Activated naive CD8-positive, alpha-beta T cell treated with anti-CD3 and anti-CD28 coated beads, Interleukin-2, amount 50 U/mL, for 24 hours (primary cell): ENCODE measurements at regions not wholly inside any gene's neighbourhood (a gene's known extent, or its start where the extent isn't known, plus 50 kb on each side); places are given as distances from the start of the nearest gene placed in this dataset.

ENCODE experiments used
- ATAC-seq: fragments of 150-1000 bp; cut with Tn5 transposase; one replicate; pipeline ENCODE4 v1.10.0; 2021
- DNase-seq: peaks from one replicate; pipeline ENCODE4 v3.0.0; 2021
- H3K27ac Mint-ChIP-seq: one replicate; pipeline ENCODE4 v1.8.0; 2021; ENCODE audit warnings: mild to moderate bottlenecking, mixed read lengths
- H3K27me3 Mint-ChIP-seq: one replicate; pipeline ENCODE4 v1.8.0; 2021; ENCODE audit warnings: mixed read lengths
- H3K36me3 Mint-ChIP-seq: one replicate; pipeline ENCODE4 v1.8.0; 2021; ENCODE audit warnings: low read depth, mixed read lengths
- H3K4me1 Mint-ChIP-seq: one replicate; pipeline ENCODE4 v1.8.0; 2021; ENCODE audit warnings: mixed read lengths
- H3K4me3 Mint-ChIP-seq: one replicate; pipeline ENCODE4 v1.8.0; 2021; ENCODE audit warnings: mild to moderate bottlenecking, moderate library complexity, mixed read lengths
- H3K9me3 Mint-ChIP-seq: one replicate; pipeline ENCODE4 v1.8.0; 2021; ENCODE audit warnings: mixed read lengths

DNA sequence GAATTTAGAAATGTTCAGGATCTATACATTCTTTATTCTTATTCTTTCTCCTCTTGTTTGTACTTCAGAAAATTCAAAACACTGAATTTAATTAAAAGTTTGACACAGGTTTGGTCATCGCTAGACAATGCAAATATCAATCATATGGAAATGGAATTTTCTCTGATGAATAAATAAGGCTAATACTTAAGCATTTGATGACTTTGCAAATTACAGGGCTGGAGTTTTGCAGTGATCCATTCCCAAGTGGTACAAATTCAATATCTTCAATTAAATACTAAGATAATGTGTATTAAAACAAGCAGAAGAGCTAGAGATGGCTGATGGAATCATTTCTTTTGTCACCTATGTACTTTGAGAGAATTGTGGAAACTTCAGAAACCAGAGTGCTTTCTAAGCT is 439.6 kb downstream of the DYNC2H1 start:
- ATAC-seq = no peak
- H3K36me3 Mint-ChIP-seq = no peaks in the 10 kb centered on the region
- no peak overlapping the region for H3K4me3 Mint-ChIP-seq
- no peaks in the 10 kb centered on the region for H3K4me1 Mint-ChIP-seq
- DNase-seq = no peak
- H3K27ac Mint-ChIP-seq = no peak overlapping the region
- no peaks in the 10 kb centered on the region for H3K9me3 Mint-ChIP-seq
- no peaks in the 10 kb centered on the region for H3K27me3 Mint-ChIP-seq

DNA sequence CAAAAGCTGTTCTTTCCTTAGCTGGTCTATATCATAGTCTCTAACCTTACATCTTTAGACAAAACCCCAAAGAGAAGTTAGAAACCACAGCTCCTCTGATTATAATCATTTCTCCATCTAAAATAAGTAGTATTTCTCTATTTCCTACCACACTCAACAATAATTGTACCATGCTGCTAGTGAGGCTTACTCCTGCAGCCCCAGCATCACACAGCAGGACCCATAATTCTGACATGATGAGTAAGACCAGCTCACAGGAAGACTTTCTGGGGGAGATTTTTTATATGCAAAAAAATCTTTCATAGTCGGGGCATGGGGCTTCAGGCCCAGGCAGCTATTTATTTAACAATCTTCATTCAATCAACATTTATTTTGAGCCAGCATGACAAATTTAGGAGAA is 441.6 kb downstream of the DYNC2H1 start:
- Mint-ChIP-seq H3K27ac (no peak overlapping the region), H3K4me3 (no peak overlapping the region), H3K9me3 (no peaks in the 10 kb centered on the region), H3K4me1 (no peaks in the 10 kb centered on the region), H3K36me3 (no peaks in the 10 kb centered on the region), H3K27me3 (peaks cover 2% of the 10 kb centered on the region)
- ATAC-seq (no peak), DNase-seq (no peak)

DNA sequence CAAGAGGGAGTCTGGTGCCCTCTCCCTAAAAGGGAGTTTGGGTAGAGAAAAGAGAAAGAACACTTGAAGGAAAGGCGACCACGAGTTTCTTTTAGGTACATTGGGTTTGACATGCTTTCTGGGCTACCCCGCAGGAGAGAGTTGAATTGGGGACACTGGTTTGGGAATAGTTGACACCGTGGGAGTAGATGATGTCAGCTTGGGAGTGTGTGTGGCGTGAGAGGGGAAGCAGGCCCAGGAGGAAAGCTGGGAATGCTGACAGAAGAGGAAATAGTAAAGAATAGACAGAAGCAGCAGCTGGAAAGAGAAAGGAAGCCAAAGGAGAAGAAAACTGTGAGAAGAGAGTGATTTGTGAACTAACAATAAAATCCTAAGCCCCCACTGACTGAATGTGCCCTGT is 442.9 kb downstream of the DYNC2H1 start:
- ATAC-seq = no peak

DNA sequence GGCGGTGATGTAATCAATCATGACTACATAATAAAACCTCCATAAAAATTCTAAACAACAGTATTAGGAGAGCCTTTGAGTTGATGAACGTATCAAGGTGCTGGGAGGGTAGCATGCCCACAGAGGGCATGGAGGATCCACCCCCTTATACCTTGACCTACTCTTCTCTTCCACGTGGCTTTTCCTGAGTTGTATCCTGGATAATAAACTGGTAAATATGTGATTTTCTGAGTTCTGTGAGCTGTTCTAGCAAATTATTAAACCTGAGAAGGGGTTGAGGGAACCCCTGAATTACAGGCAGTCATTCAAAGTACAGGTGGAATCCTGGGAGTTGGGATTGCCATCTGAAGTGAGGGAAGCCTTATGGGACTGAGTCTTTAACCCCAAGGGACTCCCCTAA is 446.9 kb downstream of the DYNC2H1 start:
- DNase-seq (no peak), ATAC-seq (no peak)
- Mint-ChIP-seq H3K36me3 (no peaks in the 10 kb centered on the region), H3K9me3 (no peaks in the 10 kb centered on the region), H3K27me3 (peaks cover 5% of the 10 kb centered on the region), H3K27ac (no peak overlapping the region), H3K4me3 (no peak overlapping the region), H3K4me1 (no peaks in the 10 kb centered on the region)

More for the DNA sequence above, 442.9 kb downstream of the DYNC2H1 start:
- no peak for DNase-seq
- H3K4me3 Mint-ChIP-seq = no peak overlapping the region
- H3K4me1 Mint-ChIP-seq = no peaks in the 10 kb centered on the region
- no peak overlapping the region for H3K27ac Mint-ChIP-seq
- peaks cover 2% of the 10 kb centered on the region for H3K27me3 Mint-ChIP-seq
- no peaks in the 10 kb centered on the region for H3K36me3 Mint-ChIP-seq
- H3K9me3 Mint-ChIP-seq = no peaks in the 10 kb centered on the region

DNA sequence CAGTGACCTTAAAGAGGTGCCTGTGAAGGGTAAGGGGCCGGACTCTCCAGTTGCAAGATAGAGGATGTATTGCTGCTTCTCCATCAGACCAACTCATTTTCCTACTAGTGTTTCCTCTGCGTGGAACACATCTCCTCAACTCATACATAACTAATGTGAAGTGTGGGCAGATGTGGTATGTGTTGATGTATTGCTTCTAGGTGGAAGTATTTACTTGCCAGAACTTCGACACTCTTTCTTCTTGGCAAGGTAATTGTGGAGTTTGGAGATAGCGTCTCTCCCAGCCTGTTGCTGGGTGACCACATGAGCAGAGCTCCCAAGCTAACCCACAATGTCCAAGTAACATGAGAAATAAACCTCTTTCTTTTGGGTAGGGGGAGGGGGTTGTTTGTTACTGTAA is 456.9 kb downstream of the DYNC2H1 start:
- H3K4me1 Mint-ChIP-seq = no peaks in the 10 kb centered on the region

DNA sequence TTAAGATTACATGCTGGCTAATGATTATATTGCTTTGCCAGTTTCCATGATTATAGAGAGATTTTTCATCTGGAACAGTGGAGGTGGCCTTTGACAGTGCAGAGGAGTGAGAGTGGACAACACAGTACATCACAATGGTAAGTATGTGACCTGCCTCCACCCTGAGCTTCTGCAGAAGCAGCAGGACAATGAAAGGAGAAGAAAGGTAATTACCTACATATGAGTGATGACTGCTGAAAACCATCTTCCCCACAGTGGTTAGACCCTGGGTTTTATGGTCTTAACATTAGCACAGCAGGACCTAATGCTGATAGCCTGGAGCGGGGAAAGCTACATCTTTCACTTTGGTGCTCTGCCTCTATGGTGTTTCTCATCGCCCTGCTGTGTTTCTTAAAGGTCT is 454.7 kb upstream of the DDI1 start:
- no peak for DNase-seq
- no peaks in the 10 kb centered on the region for H3K4me1 Mint-ChIP-seq

More for the DNA sequence above, 456.9 kb downstream of the DYNC2H1 start:
- no peak overlapping the region for H3K4me3 Mint-ChIP-seq
- no peak overlapping the region for H3K27ac Mint-ChIP-seq
- ATAC-seq (no peak), DNase-seq (no peak)
- no peaks in the 10 kb centered on the region for H3K36me3 Mint-ChIP-seq
- no peaks in the 10 kb centered on the region for H3K9me3 Mint-ChIP-seq
- no peaks in the 10 kb centered on the region for H3K27me3 Mint-ChIP-seq

DNA sequence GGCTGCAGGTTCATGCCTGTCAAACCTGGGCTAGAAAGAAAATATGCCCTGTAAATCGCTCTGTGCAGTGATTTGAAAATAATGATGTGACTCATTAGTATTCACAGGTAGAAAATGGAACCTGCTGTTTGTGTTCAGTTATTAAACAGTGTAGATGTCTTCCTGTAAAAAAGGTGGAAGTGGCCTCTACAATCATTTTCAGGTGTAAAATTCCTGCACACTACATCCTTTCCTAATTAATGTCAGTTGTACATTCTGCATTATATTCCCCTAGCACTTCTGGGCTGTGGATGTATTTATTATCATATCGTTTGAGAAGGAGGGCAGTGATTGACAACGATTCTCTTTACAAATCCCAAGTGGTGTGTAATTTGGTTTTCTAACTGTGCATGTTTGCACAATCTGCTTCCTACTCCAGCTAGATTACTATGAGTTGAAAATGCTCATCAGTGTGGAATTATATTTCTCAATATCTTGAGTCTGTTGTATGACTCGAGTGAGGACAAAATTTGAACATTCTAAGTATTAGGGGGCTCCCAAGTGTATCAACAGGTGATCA is 454.0 kb upstream of the DDI1 start:
- ATAC-seq (no peak), DNase-seq (no peak)
- Mint-ChIP-seq H3K27me3 (no peaks in the 10 kb centered on the region), H3K4me3 (no peak overlapping the region), H3K4me1 (no peaks in the 10 kb centered on the region), H3K9me3 (no peaks in the 10 kb centered on the region), H3K36me3 (no peaks in the 10 kb centered on the region), H3K27ac (no peak overlapping the region)

More for the DNA sequence above, 454.7 kb upstream of the DDI1 start:
- no peaks in the 10 kb centered on the region for H3K27me3 Mint-ChIP-seq
- H3K4me3 Mint-ChIP-seq = no peak overlapping the region
- no peaks in the 10 kb centered on the region for H3K36me3 Mint-ChIP-seq
- ATAC-seq = no peak
- H3K27ac Mint-ChIP-seq = no peak overlapping the region
- H3K9me3 Mint-ChIP-seq = no peaks in the 10 kb centered on the region

DNA sequence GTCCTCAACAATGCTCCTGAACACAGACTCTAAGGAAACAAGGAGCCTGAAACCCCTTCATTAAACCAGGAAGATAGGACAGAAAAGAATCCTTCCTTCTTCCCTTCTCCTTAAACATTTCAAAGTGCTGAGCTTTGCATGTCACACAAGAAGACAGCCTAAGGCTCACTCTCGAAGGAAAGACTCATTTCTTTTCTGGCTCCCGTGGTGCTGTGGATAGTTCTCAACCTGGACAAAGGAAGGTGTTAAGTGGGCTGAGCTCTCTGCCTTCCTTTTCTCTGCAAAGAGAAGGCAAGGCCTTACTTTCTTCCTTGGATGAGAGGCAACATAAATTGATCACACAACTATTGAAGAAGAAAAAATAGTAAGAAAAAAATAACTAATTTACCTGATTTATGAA is 452.4 kb upstream of the DDI1 start:
- DNase-seq = no peak
- ATAC-seq = no peak
- Mint-ChIP-seq H3K4me3 (no peak overlapping the region), H3K36me3 (no peaks in the 10 kb centered on the region), H3K9me3 (no peaks in the 10 kb centered on the region), H3K4me1 (no peaks in the 10 kb centered on the region), H3K27me3 (no peaks in the 10 kb centered on the region), H3K27ac (no peak overlapping the region)

DNA sequence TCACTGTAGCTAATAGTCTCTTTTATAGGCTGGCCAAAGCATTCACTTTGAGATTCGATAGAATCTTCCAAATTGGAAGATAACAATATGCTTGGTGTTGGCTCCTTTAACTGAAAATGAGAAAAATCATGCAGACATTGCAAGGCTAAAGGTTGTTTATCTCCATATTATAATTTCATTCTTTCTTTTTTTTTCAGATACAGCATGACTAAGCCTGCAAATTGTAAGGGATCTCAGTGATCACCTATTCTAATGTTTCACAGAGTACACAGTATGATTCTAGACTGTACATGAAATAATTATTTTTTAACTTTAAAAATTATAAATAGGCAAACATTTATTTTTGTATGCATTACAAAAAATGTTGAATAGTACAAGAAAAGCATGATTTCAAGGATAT is 451.7 kb upstream of the DDI1 start:
- no peaks in the 10 kb centered on the region for H3K4me1 Mint-ChIP-seq
- H3K36me3 Mint-ChIP-seq = no peaks in the 10 kb centered on the region
- H3K4me3 Mint-ChIP-seq = no peak overlapping the region
- H3K27ac Mint-ChIP-seq = no peak overlapping the region
- ATAC-seq (no peak), DNase-seq (no peak)
- H3K27me3 Mint-ChIP-seq = no peaks in the 10 kb centered on the region
- no peaks in the 10 kb centered on the region for H3K9me3 Mint-ChIP-seq

DNA sequence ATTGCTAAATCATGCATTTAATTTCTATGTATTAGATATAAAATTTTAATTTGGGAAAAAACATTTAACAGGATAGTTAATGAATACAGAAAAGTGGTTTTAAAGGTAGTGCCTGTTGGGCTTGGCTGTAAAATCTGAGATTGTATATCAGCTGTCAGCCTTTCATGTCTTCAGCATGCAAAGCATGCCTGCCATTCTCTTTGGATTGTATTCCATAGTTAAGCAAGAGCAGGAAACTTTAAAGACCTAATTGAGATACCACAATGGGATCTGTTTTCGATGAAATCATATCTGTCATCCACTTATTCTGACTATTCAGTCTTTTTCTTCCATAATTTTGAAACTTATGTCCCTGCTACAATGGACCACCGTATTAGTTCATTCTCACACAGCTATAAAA is 451.0 kb upstream of the DDI1 start:
- H3K27ac Mint-ChIP-seq = no peak overlapping the region
- no peaks in the 10 kb centered on the region for H3K27me3 Mint-ChIP-seq
- no peak for DNase-seq
- H3K4me1 Mint-ChIP-seq = no peaks in the 10 kb centered on the region
- no peaks in the 10 kb centered on the region for H3K9me3 Mint-ChIP-seq
- H3K4me3 Mint-ChIP-seq = no peak overlapping the region
- no peaks in the 10 kb centered on the region for H3K36me3 Mint-ChIP-seq
- no peak for ATAC-seq

DNA sequence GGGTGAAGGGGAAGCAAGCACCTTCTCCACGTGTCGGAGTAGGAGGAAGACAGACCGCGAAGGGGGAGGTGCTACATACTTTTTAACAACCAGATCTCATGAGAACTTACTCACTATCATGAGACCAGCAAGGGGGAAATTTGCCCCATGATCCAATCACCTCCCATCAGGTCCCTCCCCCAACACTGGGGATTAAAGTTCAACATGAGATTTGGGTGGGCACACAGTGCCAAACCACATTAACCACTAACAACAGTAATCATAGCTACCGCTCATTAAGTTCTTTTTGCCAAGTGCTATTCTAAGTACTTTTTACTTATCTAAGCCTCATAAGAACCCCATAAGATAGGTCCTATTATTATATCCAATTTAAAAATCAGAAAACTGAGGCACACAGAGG is 450.5 kb upstream of the DDI1 start:
- H3K27ac Mint-ChIP-seq = no peak overlapping the region
- no peak overlapping the region for H3K4me3 Mint-ChIP-seq
- no peaks in the 10 kb centered on the region for H3K36me3 Mint-ChIP-seq
- no peaks in the 10 kb centered on the region for H3K4me1 Mint-ChIP-seq
- no peaks in the 10 kb centered on the region for H3K9me3 Mint-ChIP-seq
- no peak for DNase-seq
- ATAC-seq = no peak
- no peaks in the 10 kb centered on the region for H3K27me3 Mint-ChIP-seq

DNA sequence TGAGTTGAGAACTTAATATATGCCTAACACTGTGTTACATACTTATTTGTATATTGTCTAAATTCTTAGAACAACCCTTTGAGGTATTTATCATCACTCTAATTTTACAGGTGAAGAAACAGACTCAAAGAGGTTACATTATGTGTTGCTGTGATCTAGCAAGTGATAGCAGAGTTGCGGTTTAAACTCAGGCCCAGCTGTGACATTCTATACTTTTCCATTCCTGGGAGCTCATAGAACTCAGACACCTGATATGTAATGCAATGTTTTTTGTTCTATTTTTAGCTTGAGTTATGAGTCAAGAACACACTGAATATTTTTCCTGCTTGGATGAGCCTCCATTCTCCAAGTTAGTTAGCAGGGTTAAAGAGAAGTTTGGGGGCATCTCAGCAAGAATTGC is 449.7 kb upstream of the DDI1 start:
- no peak for ATAC-seq
- no peak overlapping the region for H3K4me3 Mint-ChIP-seq
- no peaks in the 10 kb centered on the region for H3K27me3 Mint-ChIP-seq

DNA sequence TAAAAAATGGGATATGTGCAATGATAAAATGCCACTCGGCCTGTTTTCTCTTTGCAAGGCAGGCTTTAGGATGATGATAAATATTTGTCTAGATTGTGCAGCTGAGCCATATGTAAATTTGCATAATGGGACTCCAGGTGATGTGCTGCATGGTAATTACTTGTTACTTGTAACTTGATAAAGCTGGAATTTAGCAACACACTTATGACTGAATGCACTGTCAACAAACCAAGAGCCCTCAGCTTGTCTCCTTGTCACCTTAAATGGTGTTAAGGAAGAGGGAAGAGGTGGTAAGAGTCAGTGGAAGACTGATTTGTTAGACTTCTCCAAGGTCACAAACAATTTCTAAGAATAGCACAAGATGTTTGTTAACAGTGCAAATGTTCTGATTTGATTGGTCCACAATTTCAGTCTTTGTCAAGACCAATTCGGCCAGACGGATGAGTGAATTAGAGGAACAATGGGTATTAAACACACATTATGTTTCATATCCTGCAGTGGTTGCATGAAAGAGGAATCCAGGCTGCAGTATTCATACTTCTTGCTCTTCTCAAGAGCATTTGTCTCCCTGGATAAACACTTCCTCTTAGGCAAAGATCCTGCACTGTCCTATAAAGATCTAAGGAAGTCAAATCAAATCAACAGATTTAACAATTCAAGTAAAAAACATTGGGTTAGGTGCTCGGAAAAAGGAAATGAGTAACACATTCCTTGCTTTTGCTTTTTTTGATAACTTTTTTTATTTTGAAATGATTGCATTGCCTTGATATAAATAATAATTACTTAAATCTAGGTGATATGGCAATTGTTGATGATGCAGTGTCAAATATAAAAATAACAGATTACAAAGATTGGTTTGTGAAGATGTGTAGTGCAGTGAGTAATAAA is 448.3 kb upstream of the DDI1 start:
- Mint-ChIP-seq H3K4me3 (no peak overlapping the region), H3K4me1 (no peaks in the 10 kb centered on the region), H3K9me3 (no peaks in the 10 kb centered on the region), H3K27me3 (no peaks in the 10 kb centered on the region), H3K36me3 (no peaks in the 10 kb centered on the region), H3K27ac (no peak overlapping the region)
- ATAC-seq (no peak), DNase-seq (no peak)

More for the DNA sequence above, 449.7 kb upstream of the DDI1 start:
- no peaks in the 10 kb centered on the region for H3K4me1 Mint-ChIP-seq
- DNase-seq = no peak
- H3K36me3 Mint-ChIP-seq = no peaks in the 10 kb centered on the region
- H3K27ac Mint-ChIP-seq = no peak overlapping the region
- no peaks in the 10 kb centered on the region for H3K9me3 Mint-ChIP-seq

DNA sequence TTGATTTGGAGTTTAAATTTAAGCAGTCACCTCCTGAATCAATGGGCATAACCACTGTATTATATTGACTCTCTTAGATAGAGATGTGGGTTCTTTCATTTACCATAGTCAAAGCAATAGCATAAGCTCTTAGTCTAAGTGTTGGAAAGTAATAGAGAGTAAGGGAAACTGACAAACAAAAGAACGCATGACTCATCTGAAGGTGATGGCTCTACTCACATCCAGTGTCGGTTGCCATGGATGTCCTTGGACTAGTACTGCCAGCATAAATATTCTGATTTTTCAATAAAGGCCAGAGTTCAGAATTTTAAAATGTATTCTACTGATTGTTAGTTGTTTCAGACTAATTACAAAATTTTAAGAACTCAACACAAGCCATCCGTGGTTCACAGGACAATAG is 444.9 kb upstream of the DDI1 start:
- ATAC-seq = no peak
- Mint-ChIP-seq H3K27me3 (no peaks in the 10 kb centered on the region), H3K27ac (no peak overlapping the region), H3K4me3 (no peak overlapping the region), H3K36me3 (no peaks in the 10 kb centered on the region), H3K4me1 (no peaks in the 10 kb centered on the region), H3K9me3 (no peaks in the 10 kb centered on the region)
- no peak for DNase-seq

DNA sequence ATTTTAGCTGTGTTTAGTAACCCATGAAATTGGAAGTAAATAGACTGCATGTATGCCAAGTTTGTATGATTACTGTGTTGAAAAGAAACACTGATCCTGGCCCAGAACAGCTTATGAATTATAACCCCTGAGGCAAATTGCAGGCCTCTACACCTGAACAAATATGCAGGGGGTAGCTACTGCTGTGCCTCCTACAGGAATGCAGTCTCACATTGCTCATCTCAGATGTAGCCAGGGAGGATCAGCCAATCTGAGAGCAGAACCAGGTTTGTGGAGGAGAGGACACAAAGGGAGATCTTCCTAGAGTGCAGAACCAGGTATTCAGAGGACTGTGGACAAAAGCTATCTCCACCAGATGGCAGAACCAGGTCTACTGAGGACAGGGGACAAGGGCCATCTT is 442.2 kb upstream of the DDI1 start:
- ATAC-seq = no peak
- Mint-ChIP-seq H3K4me1 (no peaks in the 10 kb centered on the region), H3K9me3 (no peaks in the 10 kb centered on the region), H3K27me3 (no peaks in the 10 kb centered on the region), H3K27ac (no peak overlapping the region), H3K4me3 (no peak overlapping the region), H3K36me3 (no peaks in the 10 kb centered on the region)
- no peak for DNase-seq
